Nephron (organoid): ENCODE measurements at regions not wholly inside any gene's neighbourhood (a gene's known extent, or its start where the extent isn't known, plus 50 kb on each side); places are given as distances from the start of the nearest gene placed in this dataset.

Experiments
- H3K27ac Mint-ChIP-seq, 3 experiments: 2 replicates each; pipeline ENCODE4 v1.8.0; 2020; ENCODE audit warnings: mixed read lengths in 3 of 3, mild to moderate bottlenecking in 2 of 3, moderate library complexity in 1 of 3
- H3K27me3 Mint-ChIP-seq: 2 replicates; pipeline ENCODE4 v1.8.0; 2021; ENCODE audit warnings: low read depth, mild to moderate bottlenecking, moderate library complexity, mixed read lengths
- H3K36me3 Mint-ChIP-seq: 2 replicates; pipeline ENCODE4 v1.8.0; 2020; ENCODE audit warnings: low read depth, mixed read lengths
- H3K4me1 Mint-ChIP-seq: 2 replicates; pipeline ENCODE4 v1.8.0; 2020; ENCODE audit warnings: mixed read lengths
- H3K4me3 Mint-ChIP-seq, 3 experiments: 2 replicates each; pipeline ENCODE4 v1.8.0; 2020; ENCODE audit warnings: mild to moderate bottlenecking in 3 of 3, mixed read lengths in 3 of 3, moderate library complexity in 2 of 3
- H3K9me3 Mint-ChIP-seq: 2 replicates; pipeline ENCODE4 v1.8.0; 2020; ENCODE audit warnings: mixed read lengths
- TF ChIP-seq, protein P1 (sequence below), 3 experiments: fragments of 200-600 bp; sonication (generic); IDR thresholded peaks; one replicate each; pipeline ENCODE4 v1.5.0; 2021; ENCODE audit warnings: antibody characterized with exemption in 3 of 3; ENCODE audit not compliant: unreplicated experiment in 3 of 3

DNA sequence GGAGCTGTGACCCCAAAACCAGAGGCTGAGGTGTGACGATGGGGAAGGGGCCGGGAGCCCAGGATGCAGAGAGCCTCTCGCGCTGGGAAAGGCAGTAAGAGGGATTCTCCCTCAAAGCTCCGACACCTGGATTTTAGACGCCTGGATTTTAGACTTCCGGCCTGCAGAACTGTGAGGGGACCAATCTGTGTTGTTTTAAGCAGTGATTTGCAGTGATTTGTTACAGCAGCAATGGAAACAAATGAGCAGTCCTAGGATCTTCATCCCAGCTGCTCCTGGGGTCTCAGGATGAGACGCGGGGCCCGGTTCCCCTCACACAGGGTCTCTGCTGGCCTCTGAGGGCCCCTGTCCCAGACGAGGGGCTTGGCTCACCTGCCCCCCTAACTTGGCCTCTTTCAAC, 365.5 kb downstream of the THBS2 start:
- no peaks in the 10 kb centered on the region for H3K9me3 Mint-ChIP-seq
- peaks cover 18% of the 10 kb centered on the region for H3K4me1 Mint-ChIP-seq

DNA sequence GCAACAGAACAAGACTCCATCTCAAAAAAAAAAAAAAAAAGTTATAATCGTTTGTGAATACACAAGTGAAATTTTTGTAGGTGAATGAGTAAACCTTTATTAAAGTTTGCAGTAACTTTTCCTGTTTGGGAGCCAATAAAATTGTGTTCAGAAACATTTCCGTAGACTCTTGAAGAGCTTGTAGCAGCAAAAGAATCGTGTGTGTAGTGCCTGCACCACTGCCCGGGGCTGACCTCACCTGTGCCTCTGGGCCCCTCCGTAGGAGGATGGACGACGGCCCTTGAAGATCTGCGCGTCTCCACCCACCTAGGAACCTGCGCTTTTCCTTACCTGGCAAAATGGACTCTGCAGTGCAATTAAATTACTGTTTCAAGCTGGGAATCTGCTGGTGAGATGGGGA, 366.0 kb downstream of the THBS2 start:
- peak overlapping the region in 2 of 3 experiments; percentile 21 to 55 for H3K27ac Mint-ChIP-seq
- H3K36me3 Mint-ChIP-seq, result no peaks in the 10 kb centered on the region
- peaks cover 18% of the 10 kb centered on the region for H3K4me1 Mint-ChIP-seq
- peaks cover 38% of the 10 kb centered on the region for H3K27me3 Mint-ChIP-seq
- no peaks in the 10 kb centered on the region for H3K9me3 Mint-ChIP-seq
- TF ChIP-seq, protein P1, sequence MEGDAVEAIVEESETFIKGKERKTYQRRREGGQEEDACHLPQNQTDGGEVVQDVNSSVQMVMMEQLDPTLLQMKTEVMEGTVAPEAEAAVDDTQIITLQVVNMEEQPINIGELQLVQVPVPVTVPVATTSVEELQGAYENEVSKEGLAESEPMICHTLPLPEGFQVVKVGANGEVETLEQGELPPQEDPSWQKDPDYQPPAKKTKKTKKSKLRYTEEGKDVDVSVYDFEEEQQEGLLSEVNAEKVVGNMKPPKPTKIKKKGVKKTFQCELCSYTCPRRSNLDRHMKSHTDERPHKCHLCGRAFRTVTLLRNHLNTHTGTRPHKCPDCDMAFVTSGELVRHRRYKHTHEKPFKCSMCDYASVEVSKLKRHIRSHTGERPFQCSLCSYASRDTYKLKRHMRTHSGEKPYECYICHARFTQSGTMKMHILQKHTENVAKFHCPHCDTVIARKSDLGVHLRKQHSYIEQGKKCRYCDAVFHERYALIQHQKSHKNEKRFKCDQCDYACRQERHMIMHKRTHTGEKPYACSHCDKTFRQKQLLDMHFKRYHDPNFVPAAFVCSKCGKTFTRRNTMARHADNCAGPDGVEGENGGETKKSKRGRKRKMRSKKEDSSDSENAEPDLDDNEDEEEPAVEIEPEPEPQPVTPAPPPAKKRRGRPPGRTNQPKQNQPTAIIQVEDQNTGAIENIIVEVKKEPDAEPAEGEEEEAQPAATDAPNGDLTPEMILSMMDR (IDR thresholded peaks at IDR 0.05; ENCODE audit: unreplicated experiment in 3 of 3), result no peak
- no peak overlapping the region for H3K4me3 Mint-ChIP-seq

More for the DNA sequence above, 365.5 kb downstream of the THBS2 start:
- H3K36me3 Mint-ChIP-seq, result no peaks in the 10 kb centered on the region
- no peak overlapping the region for H3K27ac Mint-ChIP-seq
- TF ChIP-seq, protein P1 (IDR thresholded peaks at IDR 0.05; ENCODE audit: unreplicated experiment in 3 of 3), result no peak
- peaks cover 34% of the 10 kb centered on the region for H3K27me3 Mint-ChIP-seq
- no peak overlapping the region for H3K4me3 Mint-ChIP-seq

DNA sequence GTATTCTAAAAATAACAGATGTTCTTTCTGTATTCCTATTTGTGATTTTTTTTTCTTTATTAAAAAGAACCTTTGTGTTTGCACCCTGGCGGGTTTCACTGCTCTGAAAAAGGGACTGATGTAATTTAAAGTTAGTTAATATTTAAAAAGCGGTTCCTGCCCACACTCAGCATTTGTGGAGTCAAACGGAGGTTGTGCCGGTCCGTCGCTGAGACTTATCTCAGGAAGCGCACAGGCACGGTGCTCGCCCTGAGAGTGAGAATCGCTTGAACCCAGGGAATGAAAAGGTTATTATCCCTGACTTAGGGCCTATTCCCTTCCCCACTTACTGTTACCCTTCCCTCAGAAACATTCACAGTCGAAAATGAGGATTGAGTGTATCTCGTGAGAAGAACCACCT, 366.7 kb downstream of the THBS2 start:
- H3K27ac Mint-ChIP-seq, result peak overlapping the region; percentile 21 to 58 (median 55)
- H3K27me3 Mint-ChIP-seq, result peaks cover 42% of the 10 kb centered on the region
- TF ChIP-seq, protein P1 (IDR thresholded peaks at IDR 0.05; ENCODE audit: unreplicated experiment in 3 of 3), result no peak
- H3K36me3 Mint-ChIP-seq, result no peaks in the 10 kb centered on the region
- H3K9me3 Mint-ChIP-seq, result no peaks in the 10 kb centered on the region
- H3K4me3 Mint-ChIP-seq, result no peak overlapping the region
- H3K4me1 Mint-ChIP-seq, result peaks cover 18% of the 10 kb centered on the region

DNA sequence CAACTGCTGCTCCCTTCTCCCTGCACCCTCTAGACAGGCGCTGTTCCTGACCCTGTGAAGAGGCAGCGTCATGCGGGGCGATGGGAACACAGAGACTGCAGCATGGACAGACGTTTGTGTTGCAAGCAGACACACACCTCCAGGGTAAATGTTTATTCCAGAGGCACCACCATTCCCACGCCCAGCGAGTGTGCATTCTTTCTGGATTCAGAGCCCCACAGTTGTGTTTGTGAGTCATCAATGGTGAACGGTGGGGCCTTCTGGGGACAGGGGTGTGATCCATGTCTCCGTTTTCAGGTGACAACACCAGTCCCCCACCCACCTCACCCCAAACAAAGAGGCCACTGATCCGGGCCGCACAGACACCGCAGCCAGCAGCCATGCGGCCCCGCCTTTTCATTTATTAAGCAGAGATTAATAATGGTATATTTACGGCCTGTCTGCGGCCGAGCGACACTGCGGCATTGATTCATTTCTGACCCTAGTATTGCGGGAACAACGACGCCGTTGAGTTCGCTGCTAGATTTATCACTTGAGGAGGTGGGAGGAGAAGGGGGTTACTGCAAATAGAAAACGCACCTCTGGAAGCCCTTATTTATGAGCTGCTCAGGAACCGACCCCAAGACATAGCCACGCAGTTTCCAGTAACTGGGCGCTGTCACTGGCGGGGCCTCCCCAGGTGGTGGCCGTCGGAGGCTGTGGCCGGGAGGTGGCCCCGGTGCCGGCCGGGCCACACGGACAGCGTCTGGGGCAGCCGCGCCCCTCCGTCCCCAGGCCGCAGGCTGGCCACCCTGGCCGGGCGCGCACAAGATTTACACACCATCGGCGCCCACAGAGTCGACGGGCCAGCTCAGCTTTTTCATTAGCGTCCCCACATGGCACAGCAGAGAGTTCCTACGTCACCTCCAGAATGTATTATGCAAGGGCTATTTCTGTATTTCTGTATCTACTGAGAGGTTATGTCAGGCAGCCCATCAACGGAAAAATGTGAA, 367.6 kb downstream of the THBS2 start:
- peak overlapping the region in 2 of 3 experiments; percentile 40 to 72 for H3K27ac Mint-ChIP-seq
- H3K9me3 Mint-ChIP-seq, result no peaks in the 10 kb centered on the region
- H3K4me3 Mint-ChIP-seq, result peak overlapping the region in 1 of 3 experiments; percentile 6
- peaks cover 50% of the 10 kb centered on the region for H3K27me3 Mint-ChIP-seq
- no peaks in the 10 kb centered on the region for H3K36me3 Mint-ChIP-seq
- peaks cover 18% of the 10 kb centered on the region for H3K4me1 Mint-ChIP-seq
- TF ChIP-seq, protein P1 (IDR thresholded peaks at IDR 0.05; ENCODE audit: unreplicated experiment in 3 of 3), result no peak

DNA sequence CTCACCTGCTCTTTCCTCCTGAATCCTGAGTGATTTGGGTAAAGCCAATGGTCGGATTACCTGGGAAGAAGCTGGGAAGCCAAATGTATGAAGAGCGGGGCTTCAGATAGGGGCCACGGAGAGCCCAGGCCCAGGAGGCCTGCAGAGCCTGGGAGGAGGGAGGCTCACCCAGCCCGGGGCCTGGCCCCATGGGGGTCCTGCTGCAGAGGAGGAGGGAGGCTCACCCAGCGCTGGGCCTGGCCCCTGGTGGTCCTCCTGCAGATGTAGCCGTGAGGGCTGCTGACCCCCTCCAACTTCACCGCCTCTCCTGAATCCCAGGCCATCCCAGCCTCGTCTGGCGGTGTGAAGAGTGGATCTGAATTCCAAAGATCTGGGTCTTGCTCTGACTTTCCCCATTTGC, 368.4 kb downstream of the THBS2 start:
- TF ChIP-seq, protein P1 (IDR thresholded peaks at IDR 0.05; ENCODE audit: unreplicated experiment in 3 of 3), result no peak
- peak overlapping the region in 1 of 3 experiments; percentile 40 for H3K27ac Mint-ChIP-seq
- H3K36me3 Mint-ChIP-seq, result no peaks in the 10 kb centered on the region
- H3K4me3 Mint-ChIP-seq, result no peak overlapping the region
- H3K9me3 Mint-ChIP-seq, result no peaks in the 10 kb centered on the region
- peaks cover 53% of the 10 kb centered on the region for H3K27me3 Mint-ChIP-seq
- H3K4me1 Mint-ChIP-seq, result peaks cover 16% of the 10 kb centered on the region
